ENCODE measurements at regions not wholly inside any gene's neighbourhood (a gene's known extent, or its start where the extent isn't known, plus 50 kb on each side); places are given as distances from the start of the nearest gene placed in this dataset.

DNA sequence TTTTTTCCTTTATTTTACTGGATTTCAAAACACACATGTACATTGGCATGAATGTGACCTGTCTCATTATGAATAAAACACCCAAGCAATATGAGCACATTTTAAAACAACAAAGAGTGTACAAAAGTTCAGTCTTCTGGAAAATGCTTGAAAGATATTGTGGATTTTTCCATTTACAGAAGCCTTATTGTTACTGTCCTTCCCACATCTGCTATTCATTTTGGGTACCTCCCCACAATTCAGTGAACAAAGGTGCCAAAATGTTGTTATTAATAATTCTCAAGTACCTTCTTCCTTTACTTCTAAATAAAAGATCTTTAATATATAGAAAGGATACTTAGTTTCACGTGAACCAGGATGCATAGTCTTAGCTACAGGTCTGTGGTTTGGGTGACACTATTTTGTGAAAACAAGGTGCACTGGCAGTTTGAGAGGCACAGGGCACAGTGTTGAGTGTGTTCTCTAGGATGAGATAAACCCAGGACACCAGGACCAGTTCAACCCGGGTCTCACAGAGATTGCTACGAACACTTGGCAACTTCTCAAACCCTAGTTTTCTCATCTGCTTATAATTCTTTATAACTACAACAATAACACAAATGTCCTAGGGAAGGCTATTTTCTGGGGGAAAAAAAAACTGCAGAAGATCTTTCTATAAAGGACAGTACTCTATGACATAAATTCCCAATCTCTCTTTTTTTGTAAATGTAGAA is 84.5 kb upstream of the GALNT5 start:
- TF ChIP-seq CTCF (IDR thresholded peaks at IDR 0.05): no peak
- DNase-seq (no peak), ATAC-seq (no peak)
- intact Hi-C loops (cut with DNase I): no loop called here
- 44 to 64% (median 46%) methylated on average over 3 of the region's 3 CpGs for WGBS, 3 donors
- H3K36me3 ChIP-seq (ENCODE audit: insufficient read depth in 1 of 2, low read depth in 1 of 2): no peaks in the 10 kb centered on the region
- H3K4me1 ChIP-seq: no peaks in the 10 kb centered on the region
- H3K27me3 ChIP-seq (ENCODE audit: insufficient read depth in 3 of 3, low read length in 2 of 3): no peaks in the 10 kb centered on the region
- no peaks in the 10 kb centered on the region for H3K9me3 ChIP-seq
- no peak overlapping the region for H3K27ac ChIP-seq
- no peak overlapping the region for H3K4me3 ChIP-seq

- Histone ChIP-seq H3K27me3 (ENCODE audit: insufficient read depth in 3 of 3, low read length in 2 of 3) (no peaks in the 10 kb centered on the region), H3K27ac (no peak overlapping the region), H3K36me3 (ENCODE audit: insufficient read depth in 1 of 2, low read depth in 1 of 2) (no peaks in the 10 kb centered on the region), H3K4me1 (no peaks in the 10 kb centered on the region), H3K4me3 (no peak overlapping the region), H3K9me3 (no peaks in the 10 kb centered on the region)
- no peak for TF ChIP-seq CTCF (IDR thresholded peaks at IDR 0.05)
- intact Hi-C loops (cut with DNase I): no loop called here
- no peak for ATAC-seq
- WGBS, 3 donors: 28 to 31% (median 30%) methylated on average over 5 of the region's 5 CpGs
- DNase-seq: no peak
Observed at GRCh38 chr2:157173740-157174184, 83.7 kb upstream of the GALNT5 start.

GRCh38 chr2:157174321-157174720 is 83.2 kb upstream of the GALNT5 start:
- intact Hi-C loops (cut with DNase I): no loop called here
- DNase-seq (no peak), ATAC-seq (no peak)
- no peak overlapping the region for H3K4me3 ChIP-seq
- no peak overlapping the region for H3K27ac ChIP-seq
- no peak for TF ChIP-seq CTCF (IDR thresholded peaks at IDR 0.05)
- no peaks in the 10 kb centered on the region for H3K9me3 ChIP-seq
- 79 to 81% (median 81%) methylated on average over 2 of the region's 2 CpGs for WGBS, 3 donors
- no peaks in the 10 kb centered on the region for H3K27me3 ChIP-seq (ENCODE audit: insufficient read depth in 3 of 3, low read length in 2 of 3)
- no peaks in the 10 kb centered on the region for H3K4me1 ChIP-seq
- no peaks in the 10 kb centered on the region for H3K36me3 ChIP-seq (ENCODE audit: insufficient read depth in 1 of 2, low read depth in 1 of 2)

DNA sequence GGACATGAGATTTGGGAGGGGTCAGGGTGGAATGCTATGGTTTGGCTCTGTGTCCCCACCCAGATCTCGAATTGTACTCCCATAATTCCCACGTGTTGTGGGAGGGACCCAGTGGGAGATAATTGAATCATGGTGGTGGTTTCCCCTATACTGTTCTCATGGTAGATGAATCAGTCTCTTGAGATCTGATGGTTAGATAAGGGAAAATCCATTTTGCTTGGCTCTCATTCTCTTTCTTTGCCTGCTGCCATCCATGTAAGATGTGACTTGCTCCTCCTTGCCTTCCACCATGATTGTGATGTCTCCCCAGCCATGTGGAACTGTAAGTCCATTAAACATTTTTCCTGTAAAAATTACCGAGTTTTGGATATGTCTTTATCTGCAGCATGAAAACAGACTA is 80.9 kb upstream of the GALNT5 start:
- no peaks in the 10 kb centered on the region for H3K27me3 ChIP-seq (ENCODE audit: insufficient read depth in 3 of 3, low read length in 2 of 3)
- no peaks in the 10 kb centered on the region for H3K9me3 ChIP-seq
- H3K4me1 ChIP-seq: no peaks in the 10 kb centered on the region
- intact Hi-C loops (cut with DNase I): no loop called here
- DNase-seq: no peak
- 72 to 88% (median 76%) methylated on average over 3 of the region's 3 CpGs for WGBS, 3 donors
- H3K4me3 ChIP-seq: no peak overlapping the region
- no peak overlapping the region for H3K27ac ChIP-seq
- ATAC-seq: no peak
- no peak for TF ChIP-seq CTCF (IDR thresholded peaks at IDR 0.05)
- H3K36me3 ChIP-seq (ENCODE audit: insufficient read depth in 1 of 2, low read depth in 1 of 2): no peaks in the 10 kb centered on the region

- Histone ChIP-seq H3K27ac (no peak overlapping the region), H3K4me1 (no peaks in the 10 kb centered on the region), H3K27me3 (ENCODE audit: insufficient read depth in 3 of 3, low read length in 2 of 3) (no peaks in the 10 kb centered on the region), H3K9me3 (no peaks in the 10 kb centered on the region), H3K4me3 (no peak overlapping the region), H3K36me3 (ENCODE audit: insufficient read depth in 1 of 2, low read depth in 1 of 2) (no peaks in the 10 kb centered on the region)
- DNase-seq (no peak), ATAC-seq (no peak)
- intact Hi-C loops (cut with DNase I): no loop called here
- no peak for TF ChIP-seq CTCF (IDR thresholded peaks at IDR 0.05)
Observed at GRCh38 chr2:157178874-157179273, 78.6 kb upstream of the GALNT5 start.
